ENCODE measurements at regions not wholly inside any gene's neighbourhood (a gene's known extent, or its start where the extent isn't known, plus 50 kb on each side); places are given as distances from the start of the nearest gene placed in this dataset.

GRCh38 chr10:131444862-131445461 lies 133.4 kb upstream of the TCERG1L start:
- no peaks in the 10 kb centered on the region for H3K27me3 ChIP-seq (replicated peaks; ENCODE audit: insufficient read depth)
- DNase-seq (ENCODE audit: low spot score), result no peak
- TF ChIP-seq CTCF (IDR thresholded peaks at IDR 0.05), result no peak

GRCh38 chr10:131445623-131446022 lies 134.1 kb upstream of the TCERG1L start:
- ATAC-seq (ENCODE audit: insufficient number of reproducible peaks, low FRiP score, low read depth), result no peak

More at GRCh38 chr10:131444862-131445461, 133.4 kb upstream of the TCERG1L start:
- no peak for ATAC-seq (ENCODE audit: insufficient number of reproducible peaks, low FRiP score, low read depth)
- H3K9me3 ChIP-seq, result no peaks in the 10 kb centered on the region
- H3K27ac ChIP-seq, result no peak overlapping the region
- no peaks in the 10 kb centered on the region for H3K36me3 ChIP-seq
- no peaks in the 10 kb centered on the region for H3K4me1 ChIP-seq (ENCODE audit: control insufficient read depth in 1 of 2, low read depth in 2 of 2)
- no peak overlapping the region for H3K4me3 ChIP-seq

GRCh38 chr10:131446171-131446570 lies 134.7 kb upstream of the TCERG1L start:
- Histone ChIP-seq H3K4me3 (no peak overlapping the region), H3K27ac (no peak overlapping the region), H3K4me1 (ENCODE audit: control insufficient read depth in 1 of 2, low read depth in 2 of 2) (no peaks in the 10 kb centered on the region), H3K9me3 (no peaks in the 10 kb centered on the region), H3K36me3 (no peaks in the 10 kb centered on the region), H3K27me3 (replicated peaks; ENCODE audit: insufficient read depth) (no peaks in the 10 kb centered on the region)
- ATAC-seq (ENCODE audit: insufficient number of reproducible peaks, low FRiP score, low read depth) (no peak), DNase-seq (ENCODE audit: low spot score) (no peak)
- no peak for TF ChIP-seq CTCF (IDR thresholded peaks at IDR 0.05)

More at GRCh38 chr10:131445623-131446022, 134.1 kb upstream of the TCERG1L start:
- Histone ChIP-seq H3K4me3 (no peak overlapping the region), H3K27me3 (replicated peaks; ENCODE audit: insufficient read depth) (no peaks in the 10 kb centered on the region), H3K27ac (no peak overlapping the region), H3K4me1 (ENCODE audit: control insufficient read depth in 1 of 2, low read depth in 2 of 2) (no peaks in the 10 kb centered on the region), H3K36me3 (no peaks in the 10 kb centered on the region), H3K9me3 (no peaks in the 10 kb centered on the region)
- TF ChIP-seq CTCF (IDR thresholded peaks at IDR 0.05), result no peak
- no peak for DNase-seq (ENCODE audit: low spot score)

GRCh38 chr10:131448171-131448570 lies 136.7 kb upstream of the TCERG1L start:
- Histone ChIP-seq H3K9me3 (no peaks in the 10 kb centered on the region), H3K4me1 (ENCODE audit: control insufficient read depth in 1 of 2, low read depth in 2 of 2) (no peaks in the 10 kb centered on the region), H3K36me3 (no peaks in the 10 kb centered on the region), H3K27ac (no peak overlapping the region), H3K4me3 (no peak overlapping the region), H3K27me3 (replicated peaks; ENCODE audit: insufficient read depth) (no peaks in the 10 kb centered on the region)
- no peak for DNase-seq (ENCODE audit: low spot score)
- ATAC-seq (ENCODE audit: insufficient number of reproducible peaks, low FRiP score, low read depth), result no peak
- no peak for TF ChIP-seq CTCF (IDR thresholded peaks at IDR 0.05)

GRCh38 chr10:131448883-131449282 lies 137.4 kb upstream of the TCERG1L start:
- H3K4me3 ChIP-seq, result no peak overlapping the region
- no peaks in the 10 kb centered on the region for H3K4me1 ChIP-seq (ENCODE audit: control insufficient read depth in 1 of 2, low read depth in 2 of 2)
- DNase-seq (ENCODE audit: low spot score) (no peak), ATAC-seq (ENCODE audit: insufficient number of reproducible peaks, low FRiP score, low read depth) (no peak)
- H3K27me3 ChIP-seq (replicated peaks; ENCODE audit: insufficient read depth), result no peaks in the 10 kb centered on the region
- H3K27ac ChIP-seq, result no peak overlapping the region
- no peaks in the 10 kb centered on the region for H3K36me3 ChIP-seq
- no peak for TF ChIP-seq CTCF (IDR thresholded peaks at IDR 0.05)
- H3K9me3 ChIP-seq, result no peaks in the 10 kb centered on the region

Data from thoracic aorta (tissue), 2 donors.